K562 (cell line): ENCODE measurements at regions not wholly inside any gene's neighbourhood (a gene's known extent, or its start where the extent isn't known, plus 50 kb on each side); places are given as distances from the start of the nearest gene placed in this dataset.

Source experiments
- ATAC-seq: fragments of 200-7000 bp; cut with Tn5 transposase; 3 replicates; pipeline ENCODE4 v1.9.1; 2020; ENCODE audit warnings: moderate library complexity
- BruUV-seq: library from RNA; stranded (reverse); fragments of 400-500 nt; replicated peaks from 2 replicates; lab custom pipeline; 2021; lab: Mats Ljungman, UMichigan
- CTCF ChIA-PET: fragments of 300-600 bp; formaldehyde crosslinking; extraction: SDS; loops from one replicate; lab custom pipeline; 2021; ENCODE audit warnings: low intra/inter-chr PET ratio; lab: Yijun Ruan, JAX
- POLR2A ChIA-PET: fragments of 300-600, 350-650 bp; sonication (Branson Sonifier 250); formaldehyde crosslinking; extraction: SDS; loops from one replicate; lab custom pipeline; 2021; ENCODE audit warnings: antibody characterized with exemption, inconsistent platforms; lab: Yijun Ruan, JAX
- DNase-seq, 4 experiments: peaks; one replicate each; pipeline versions ENCODE4 v3.0.0 to v3.0.0-alpha.2; 2011 to 2018; ENCODE audit warnings: low spot score in 3 of 4, mixed read lengths in 3 of 4; ENCODE audit errors: extremely low read depth in 1 of 4
- FAIRE-seq: peaks from 2 replicates; lab custom pipeline; 2011; peaks lifted over from hg19 to GRCh38; lab: Jason Lieb, UNC
- H2AFZ ChIP-seq: 2 replicates; pipeline ENCODE4 v1.6.0; 2011; ENCODE audit warnings: low read depth, low read length, control low read depth, inconsistent platforms
- H3K27ac ChIP-seq: fragments of 200-600 bp; 3 replicates; pipeline ENCODE4 v1.8.0; 2011; ENCODE audit warnings: low read depth, mild to moderate bottlenecking, control low read depth, inconsistent platforms, low read length, moderate library complexity, mixed read lengths; ENCODE audit errors: extremely low read depth
- H3K27me3 ChIP-seq, 2 experiments: fragments of 300-600 bp in 1 of 2; 2 replicates in 1 of 2; 3 replicates in 1 of 2; pipeline versions ENCODE4 v1.6.0 to v1.8.0; 2011; ENCODE audit warnings: inconsistent platforms in 2 of 2, low read length in 2 of 2, mild to moderate bottlenecking in 1 of 2, mixed read lengths in 1 of 2, moderate library complexity in 1 of 2; ENCODE audit not compliant: control insufficient read depth in 2 of 2, insufficient read depth in 2 of 2
- H3K36me3 ChIP-seq: fragments of 300-600 bp; 3 replicates; pipeline ENCODE4 v1.8.0; 2011; ENCODE audit warnings: mild to moderate bottlenecking, low read length, inconsistent platforms; ENCODE audit not compliant: control insufficient read depth, insufficient read depth
- H3K4me1 ChIP-seq, 2 experiments: fragments of 200-600 bp in 1 of 2; replicated peaks in 1 of 2; 2 replicates in 1 of 2; 3 replicates in 1 of 2; pipeline versions ENCODE4 v1.5.1 to v1.8.0; 2011; ENCODE audit warnings: inconsistent platforms in 2 of 2, low read length in 2 of 2, mild to moderate bottlenecking in 1 of 2, mixed read lengths in 1 of 2, moderate library complexity in 1 of 2; ENCODE audit not compliant: control insufficient read depth in 2 of 2, insufficient read depth in 2 of 2
- H3K4me2 ChIP-seq: 2 replicates; pipeline ENCODE4 v1.6.1; 2011; ENCODE audit warnings: low read length, control low read depth, inconsistent platforms, mixed read lengths; ENCODE audit not compliant: insufficient read depth
- H3K4me3 ChIP-seq: fragments of 200-600 bp; sonication (generic), shearing (Covaris generic); 2 replicates; pipeline ENCODE4 v1.5.1; 2016; ENCODE audit warnings: control low read depth, inconsistent platforms
- H3K79me2 ChIP-seq: fragments of 200-600 bp; 3 replicates; pipeline ENCODE4 v1.8.0; 2011; ENCODE audit warnings: low read length, inconsistent platforms; ENCODE audit not compliant: control insufficient read depth, insufficient read depth
- H3K9ac ChIP-seq, 2 experiments: 2 replicates each; pipeline versions ENCODE4 v1.6.0 to v1.6.1; 2011; ENCODE audit warnings: low read depth in 2 of 2, low read length in 2 of 2, control low read depth in 1 of 2, inconsistent platforms in 1 of 2, mild to moderate bottlenecking in 1 of 2, mixed read lengths in 1 of 2; ENCODE audit not compliant: insufficient read depth in 1 of 2
- H3K9me1 ChIP-seq: one replicate; pipeline ENCODE4 v1.6.0; 2011; ENCODE audit warnings: inconsistent platforms, mild to moderate bottlenecking, low read length, moderate library complexity; ENCODE audit not compliant: control insufficient read depth, insufficient read depth
- H3K9me3 ChIP-seq: replicated peaks from 2 replicates; pipeline ENCODE4 v1.5.1; 2011; ENCODE audit warnings: low read depth, low read length, inconsistent platforms; ENCODE audit not compliant: control insufficient read depth, insufficient read depth
- H4K20me1 ChIP-seq: replicated peaks from 2 replicates; pipeline ENCODE4 v1.6.1; 2011; ENCODE audit warnings: low read length, inconsistent platforms, mixed read lengths; ENCODE audit not compliant: control insufficient read depth, insufficient read depth
- GABPA ChIP-seq: fragments of 200-800 bp; sonication (Bioruptor generic); conservative IDR thresholded peaks from 2 replicates; pipeline ENCODE4 v1.6.1; 2016; ENCODE audit warnings: low read depth, missing genetic modification characterization, missing compliant biosample characterization
- RAD21 ChIP-seq, 2 experiments: fragments of 250-450 bp in 1 of 2; fragments of 450-650 bp in 1 of 2; sonication (Bioruptor Pico) in 1 of 2; formaldehyde crosslinking in 1 of 2; IDR thresholded peaks in 1 of 2; conservative IDR thresholded peaks in 1 of 2; 2 replicates each; pipeline versions ENCODE4 v1.4.0 to v1.8.0; 2020 to 2022; ENCODE audit warnings: mild to moderate bottlenecking in 2 of 2, moderate library complexity in 1 of 2
- WGBS: fragments of 100-300 bp; shearing (Covaris generic); methylation state at CpG from one replicate; pipeline ENCODE4 v1.1.6; 2016; ENCODE audit warnings: low coverage, mixed read lengths; ENCODE audit not compliant: insufficient coverage; ENCODE audit errors: missing lambda C conversion rate; 5-methylcytosine and 5-hydroxymethylcytosine counted together
- in situ Hi-C: fragments of 300-500 bp; cut with MboI; formaldehyde crosslinking; loops from 4 replicates; pipeline ENCODE4 v1.15.0; 2018; ENCODE audit warnings: inconsistent platforms, mixed read lengths
- intact Hi-C: fragments of 100-400 bp; cut with micrococcal nuclease; formaldehyde crosslinking; loops from 2 replicates; pipeline ENCODE4 v1.14.2; 2022
- TF ChIP-seq, protein P1 (sequence below), 3 experiments: IDR thresholded peaks in 2 of 3; conservative IDR thresholded peaks in 1 of 3; 2 replicates each; pipeline ENCODE4 v1.5.1; 2011 to 2012; ENCODE audit warnings: low read length in 3 of 3, mild to moderate bottlenecking in 3 of 3, control low read depth in 2 of 3, improper control_type of control experiment in 1 of 3, inconsistent platforms in 1 of 3, low read depth in 1 of 3, mixed read lengths in 1 of 3, moderate library complexity in 1 of 3; ENCODE audit not compliant: insufficient read depth in 2 of 3

DNA sequence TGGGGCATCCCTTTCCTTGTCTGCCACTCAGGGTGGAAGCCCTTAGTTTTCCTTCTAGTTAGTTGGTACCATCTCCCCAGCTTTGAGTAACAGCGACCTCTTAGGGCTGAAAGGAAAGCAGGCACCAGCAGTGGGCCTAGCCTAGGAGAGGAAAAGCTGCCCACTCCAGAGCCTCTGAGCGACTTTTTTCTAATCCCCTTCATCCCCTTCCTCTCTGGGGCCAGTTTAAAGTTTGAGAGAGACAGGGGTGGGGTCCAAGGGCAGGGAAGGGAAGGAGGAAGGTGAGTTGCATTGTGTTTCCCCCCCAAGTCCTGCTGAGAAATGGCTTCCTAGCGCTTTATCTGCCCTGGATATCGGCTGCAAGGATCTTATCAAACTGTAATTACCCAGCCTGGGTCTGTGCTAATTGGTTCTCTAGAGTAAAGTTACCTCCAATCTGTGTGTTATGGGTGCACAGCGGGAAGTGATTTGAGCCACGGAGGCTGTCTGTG lies 573.9 kb upstream of the CADM1 start:
- Histone ChIP-seq H3K4me3 (no peak overlapping the region), H3K27ac (no peak overlapping the region), H4K20me1 (no peaks in the 10 kb centered on the region), H3K27me3 (peaks cover 0 to under 1% of the 10 kb centered on the region in 2 experiments; a peak in 1 of 5 replicates), H3K79me2 (no peaks in the 10 kb centered on the region), H3K36me3 (no peaks in the 10 kb centered on the region), H3K4me2 (no peak overlapping the region), H3K9me3 (no peaks in the 10 kb centered on the region), H2AFZ (no peak overlapping the region), H3K9me1 (no peaks in the 10 kb centered on the region), H3K4me1 (no peaks in the 10 kb centered on the region), H3K9ac (no peak overlapping the region)
- TF ChIP-seq GABPA (tag) (no peak), RAD21 (CRISPR knock-in tag; conservative IDR thresholded peaks at IDR 0.05 in 1 of 2, IDR thresholded peaks at IDR 0.05 in 1 of 2) (peak in 1 of 2 experiments; percentile 20; a peak in 1 of 4 replicates)
- TF ChIP-seq, protein P1, sequence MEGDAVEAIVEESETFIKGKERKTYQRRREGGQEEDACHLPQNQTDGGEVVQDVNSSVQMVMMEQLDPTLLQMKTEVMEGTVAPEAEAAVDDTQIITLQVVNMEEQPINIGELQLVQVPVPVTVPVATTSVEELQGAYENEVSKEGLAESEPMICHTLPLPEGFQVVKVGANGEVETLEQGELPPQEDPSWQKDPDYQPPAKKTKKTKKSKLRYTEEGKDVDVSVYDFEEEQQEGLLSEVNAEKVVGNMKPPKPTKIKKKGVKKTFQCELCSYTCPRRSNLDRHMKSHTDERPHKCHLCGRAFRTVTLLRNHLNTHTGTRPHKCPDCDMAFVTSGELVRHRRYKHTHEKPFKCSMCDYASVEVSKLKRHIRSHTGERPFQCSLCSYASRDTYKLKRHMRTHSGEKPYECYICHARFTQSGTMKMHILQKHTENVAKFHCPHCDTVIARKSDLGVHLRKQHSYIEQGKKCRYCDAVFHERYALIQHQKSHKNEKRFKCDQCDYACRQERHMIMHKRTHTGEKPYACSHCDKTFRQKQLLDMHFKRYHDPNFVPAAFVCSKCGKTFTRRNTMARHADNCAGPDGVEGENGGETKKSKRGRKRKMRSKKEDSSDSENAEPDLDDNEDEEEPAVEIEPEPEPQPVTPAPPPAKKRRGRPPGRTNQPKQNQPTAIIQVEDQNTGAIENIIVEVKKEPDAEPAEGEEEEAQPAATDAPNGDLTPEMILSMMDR (IDR thresholded peaks at IDR 0.05 in 2 of 3, conservative IDR thresholded peaks at IDR 0.05 in 1 of 3; ENCODE audit: insufficient read depth in 2 of 3, low read depth in 1 of 3, low read length in 3 of 3): peak; percentile 23 to 49 (median 45); a peak in 3 of 6 replicates
- ATAC-seq: peak; percentile 74
- 2% methylated on average over 4 of the region's 6 CpGs for WGBS
- in situ Hi-C loops (no loop called here), intact Hi-C loops (no loop called here)
- no TSS peak for BruUV-seq
- no peak for FAIRE-seq
- POLR2A ChIA-PET: interaction anchor here (0.6 to 0.7 kb wide), 2 partner anchors 19 to 58 kb away, joined by 3 read pairs; no protein-coding TSS in a partner anchor
- DNase-seq: peak in 2 of 4 experiments; percentile 13 to 14
- CTCF ChIA-PET: interaction anchor here (0.9 kb wide), 1 partner anchor 743 kb away, joined by 4 read pairs; no protein-coding TSS in a partner anchor
